ENCODE measurements at regions not wholly inside any gene's neighbourhood (a gene's known extent, or its start where the extent isn't known, plus 50 kb on each side); places are given as distances from the start of the nearest gene placed in this dataset.
"Not testable (repeated sequence)": the region's sequence is repeated elsewhere in the genome, so short reads cannot be mapped to it uniquely, and the experiment has no call there.

DNA sequence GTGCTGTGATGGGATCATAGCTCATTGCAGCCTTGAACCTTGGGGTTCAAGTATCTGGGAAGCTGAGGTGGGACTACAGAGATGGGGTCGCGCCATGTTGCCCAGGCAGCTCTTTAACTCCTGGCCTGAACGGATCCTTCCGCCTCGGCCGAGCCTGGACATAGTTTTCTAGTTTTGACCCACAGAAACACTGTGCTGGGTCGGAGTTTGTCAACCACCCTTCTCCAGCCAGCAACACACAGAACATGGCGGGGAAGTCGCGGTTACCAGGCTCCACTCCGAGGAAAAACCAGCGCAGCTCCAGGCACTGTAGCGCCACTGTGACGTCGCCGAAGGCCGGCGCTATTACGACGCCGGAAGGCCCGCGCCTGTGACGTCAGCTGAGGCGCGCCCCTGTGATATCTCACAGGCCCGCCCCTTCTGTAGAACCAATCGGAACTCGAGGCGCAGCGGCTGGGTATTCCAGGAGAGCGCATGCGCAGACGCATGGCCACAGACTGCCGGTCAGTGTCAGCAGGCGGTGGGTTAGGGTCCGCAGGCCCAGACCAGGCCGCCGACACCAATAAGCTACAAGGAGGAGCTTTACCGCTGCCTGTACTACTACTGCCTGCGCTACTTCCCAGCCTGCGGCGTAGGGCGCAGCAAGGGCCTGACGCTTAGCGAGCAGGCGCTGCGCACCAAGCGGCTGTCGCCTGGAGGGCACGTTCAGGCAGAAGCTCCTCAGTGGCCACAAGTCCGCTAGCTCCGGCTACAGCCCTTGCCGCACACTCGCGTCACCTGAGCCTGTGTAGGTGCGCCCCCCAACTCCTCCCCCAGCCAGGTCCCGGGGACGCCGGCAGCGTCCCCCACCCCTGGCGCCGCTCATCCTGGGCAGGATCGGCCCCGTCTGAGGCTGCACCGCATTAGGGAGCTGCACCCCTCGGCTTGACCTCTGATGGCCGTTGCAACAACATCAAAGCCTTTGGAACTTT is 135.2 kb upstream of the KCTD7 start:
- ChIA-PET POLR2A (no interaction called here), CTCF (interaction anchor here (0.5 to 1.8 kb wide), 10 partner anchors 9 to 133 kb away, joined by 3 to 5 read pairs (median 3); no protein-coding TSS in a partner anchor)
- Mint-ChIP-seq H3K36me3 (ENCODE audit: low read depth) (peaks cover 2% of the 10 kb centered on the region), H3K9me3 (no peaks in the 10 kb centered on the region), H3K27ac (peak overlapping the region; percentile 96), H3K4me3 (peak overlapping the region; percentile 81), H3K27me3 (no peaks in the 10 kb centered on the region), H3K4me1 (peaks cover 20% of the 10 kb centered on the region)
- peak; percentile 97 for DNase-seq

DNA sequence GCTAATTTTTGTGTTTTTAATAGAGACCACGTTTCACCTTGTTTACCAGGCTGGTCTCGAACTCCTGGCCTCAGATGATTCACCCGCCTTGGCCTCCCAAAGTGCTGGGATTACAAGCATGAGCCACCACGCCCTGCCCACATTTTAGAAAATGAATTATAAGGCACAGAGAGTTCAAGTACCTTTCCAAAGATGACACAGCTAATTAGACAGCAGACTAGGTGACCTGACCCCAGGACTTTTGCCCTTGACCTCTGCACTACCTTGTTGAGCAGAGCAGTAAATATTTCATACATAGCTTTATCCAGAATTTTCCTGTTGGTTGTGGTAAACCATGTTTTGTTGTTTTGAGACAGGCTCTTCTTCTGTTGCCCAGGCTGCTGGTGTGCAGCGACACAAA is 131.3 kb upstream of the KCTD7 start:
- CTCF ChIA-PET = no interaction called here
- Mint-ChIP-seq H3K36me3 (ENCODE audit: low read depth) (no peaks in the 10 kb centered on the region), H3K27ac (no peak overlapping the region), H3K27me3 (no peaks in the 10 kb centered on the region), H3K9me3 (no peaks in the 10 kb centered on the region), H3K4me3 (no peak overlapping the region), H3K4me1 (peaks cover 12% of the 10 kb centered on the region)
- no peak for DNase-seq
- POLR2A ChIA-PET = no interaction called here

GRCh38 chr7:66500087-66500486 is 128.6 kb upstream of the KCTD7 start:
- Mint-ChIP-seq H3K27ac (no peak overlapping the region), H3K36me3 (ENCODE audit: low read depth) (no peaks in the 10 kb centered on the region), H3K4me3 (no peak overlapping the region), H3K27me3 (no peaks in the 10 kb centered on the region), H3K4me1 (peaks cover under 1% of the 10 kb centered on the region), H3K9me3 (no peaks in the 10 kb centered on the region)
- ChIA-PET POLR2A (no interaction called here), CTCF (no interaction called here)
- no peak for DNase-seq

- POLR2A ChIA-PET = no interaction called here
These were observed 126.2 kb upstream of the KCTD7 start for GRCh38 chr7:66502230-66503035.

DNA sequence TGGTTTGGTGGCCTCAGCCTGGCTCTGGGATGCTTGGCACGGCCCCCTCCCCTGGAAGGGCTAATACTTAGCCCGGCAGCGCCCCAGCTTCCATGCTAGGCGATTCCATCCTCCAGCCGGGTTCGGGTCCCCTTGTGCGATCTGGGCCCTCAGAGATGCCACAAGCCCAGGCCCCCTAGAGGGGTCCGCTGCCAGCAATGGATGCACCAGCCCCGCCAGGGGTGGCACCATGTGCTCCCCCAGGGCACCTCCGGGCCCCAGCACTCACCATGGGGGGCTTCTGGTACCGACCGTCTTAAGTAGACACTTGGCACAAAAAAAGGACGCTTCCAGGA is 125.7 kb upstream of the KCTD7 start:
- Mint-ChIP-seq H3K27ac (no peak overlapping the region), H3K9me3 (no peaks in the 10 kb centered on the region), H3K27me3 (peaks cover 16% of the 10 kb centered on the region), H3K36me3 (ENCODE audit: low read depth) (no peaks in the 10 kb centered on the region), H3K4me3 (no peak overlapping the region), H3K4me1 (peaks cover 9% of the 10 kb centered on the region)
- ChIA-PET POLR2A (no interaction called here), CTCF (no interaction called here)
- DNase-seq = no peak

More at GRCh38 chr7:66502230-66503035, 126.2 kb upstream of the KCTD7 start:
- DNase-seq = no peak
- no peaks in the 10 kb centered on the region for H3K36me3 Mint-ChIP-seq (ENCODE audit: low read depth)
- H3K4me1 Mint-ChIP-seq = peaks cover 8% of the 10 kb centered on the region
- H3K4me3 Mint-ChIP-seq = no peak overlapping the region
- H3K27me3 Mint-ChIP-seq = peaks cover 12% of the 10 kb centered on the region
- H3K9me3 Mint-ChIP-seq = no peaks in the 10 kb centered on the region
- no peak overlapping the region for H3K27ac Mint-ChIP-seq
- CTCF ChIA-PET = interaction anchor here (0.5 to 1.0 kb wide), 2 partner anchors 9 to 771 kb away, joined by 4 read pairs; no protein-coding TSS in a partner anchor

DNA sequence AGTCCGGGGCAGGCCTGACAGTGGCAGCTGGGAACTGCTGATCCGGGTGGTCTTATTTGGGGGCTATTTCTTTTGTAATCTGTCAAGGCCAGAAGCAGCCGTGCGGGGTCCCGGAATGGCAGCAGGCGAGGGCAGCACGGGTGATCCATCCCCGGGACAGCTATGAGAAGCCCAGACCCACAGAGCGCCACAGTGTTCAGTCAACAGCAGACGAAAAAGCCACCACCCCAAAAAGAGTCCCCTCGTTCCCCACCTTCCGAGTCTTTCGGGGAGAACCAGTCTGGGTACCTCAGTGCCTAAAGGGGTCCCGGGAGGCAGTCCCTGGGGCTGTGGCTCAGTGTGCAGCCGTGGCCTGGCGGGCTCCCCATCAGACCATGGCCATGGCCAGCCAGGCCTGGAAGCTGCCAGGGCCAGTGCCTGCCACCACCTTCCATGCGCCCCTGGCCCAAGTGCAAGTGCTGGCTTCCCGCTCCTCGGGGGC is 125.1 kb upstream of the KCTD7 start:
- H3K36me3 Mint-ChIP-seq (ENCODE audit: low read depth) = no peaks in the 10 kb centered on the region
- ChIA-PET POLR2A (no interaction called here), CTCF (no interaction called here)
- no peak overlapping the region for H3K4me3 Mint-ChIP-seq
- no peaks in the 10 kb centered on the region for H3K9me3 Mint-ChIP-seq
- H3K27ac Mint-ChIP-seq = no peak overlapping the region
- H3K4me1 Mint-ChIP-seq = peaks cover 9% of the 10 kb centered on the region
- H3K27me3 Mint-ChIP-seq = peaks cover 19% of the 10 kb centered on the region
- no peak for DNase-seq

- CTCF ChIA-PET = no interaction called here
- H3K27ac Mint-ChIP-seq = no peak overlapping the region
- no peak for DNase-seq
- peaks cover 9% of the 10 kb centered on the region for H3K4me1 Mint-ChIP-seq
- H3K9me3 Mint-ChIP-seq = no peaks in the 10 kb centered on the region
- H3K4me3 Mint-ChIP-seq = no peak overlapping the region
- no peaks in the 10 kb centered on the region for H3K36me3 Mint-ChIP-seq (ENCODE audit: low read depth)
- H3K27me3 Mint-ChIP-seq = peaks cover 20% of the 10 kb centered on the region
- POLR2A ChIA-PET = no interaction called here
These were observed 124.5 kb upstream of the KCTD7 start for GRCh38 chr7:66504131-66504530.

- CTCF ChIA-PET = no interaction called here
- Mint-ChIP-seq H3K4me3 (no peak overlapping the region), H3K9me3 (no peaks in the 10 kb centered on the region)
These were observed 123.7 kb upstream of the KCTD7 start for GRCh38 chr7:66505009-66505408.

GRCh38 chr7:66505531-66506451 is 122.9 kb upstream of the KCTD7 start:
- ChIA-PET CTCF (no interaction called here), POLR2A (interaction anchor here (0.6 kb wide), 1 partner anchor 17 kb away, joined by 3 read pairs; no protein-coding TSS in a partner anchor)
- peak overlapping the region; percentile 53 for H3K4me3 Mint-ChIP-seq
- DNase-seq = peak; percentile 54
- no peaks in the 10 kb centered on the region for H3K9me3 Mint-ChIP-seq
- H3K27me3 Mint-ChIP-seq = peaks cover 20% of the 10 kb centered on the region
- no peaks in the 10 kb centered on the region for H3K36me3 Mint-ChIP-seq (ENCODE audit: low read depth)
- H3K27ac Mint-ChIP-seq = peak overlapping the region; percentile 46
- H3K4me1 Mint-ChIP-seq = peaks cover 9% of the 10 kb centered on the region

More at GRCh38 chr7:66505009-66505408, 123.7 kb upstream of the KCTD7 start:
- Mint-ChIP-seq H3K4me1 (peaks cover 9% of the 10 kb centered on the region), H3K27me3 (peaks cover 20% of the 10 kb centered on the region), H3K27ac (no peak overlapping the region), H3K36me3 (ENCODE audit: low read depth) (no peaks in the 10 kb centered on the region)
- DNase-seq = no peak
- POLR2A ChIA-PET = no interaction called here

DNA sequence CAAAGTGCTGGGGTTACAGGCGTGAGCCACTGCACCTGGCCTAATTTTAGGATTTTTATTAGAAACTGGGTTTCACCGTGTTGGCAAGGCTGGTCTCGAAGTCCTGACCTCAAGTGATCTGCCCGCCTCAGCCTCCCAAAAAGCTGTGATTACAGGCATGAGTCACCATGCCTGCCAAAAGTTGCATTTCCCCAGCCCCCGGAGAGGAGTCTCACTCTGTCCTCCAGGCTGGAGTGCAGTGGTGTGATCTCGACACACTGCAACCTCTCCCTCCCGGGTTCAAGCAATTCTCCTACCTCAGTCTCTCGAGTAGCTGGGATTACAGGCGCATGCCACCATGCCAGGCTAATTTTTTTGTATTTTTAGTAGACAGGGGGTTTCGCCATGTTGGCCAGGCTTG is 122.0 kb upstream of the KCTD7 start:
- POLR2A ChIA-PET = not testable (repeated sequence)
- CTCF ChIA-PET = interaction anchor here (1.0 kb wide), 1 partner anchor 23 kb away, joined by 5 read pairs; no protein-coding TSS in a partner anchor

GRCh38 chr7:66507764-66508296 is 120.9 kb upstream of the KCTD7 start:
- Mint-ChIP-seq H3K9me3 (no peaks in the 10 kb centered on the region), H3K4me3 (no peak overlapping the region), H3K36me3 (ENCODE audit: low read depth) (no peaks in the 10 kb centered on the region), H3K4me1 (peaks cover 9% of the 10 kb centered on the region), H3K27me3 (peaks cover 20% of the 10 kb centered on the region), H3K27ac (no peak overlapping the region)
- POLR2A ChIA-PET = no interaction called here
- no peak for DNase-seq
- CTCF ChIA-PET = interaction anchor here (0.6 to 1.0 kb wide), 2 partner anchors 24 to 682 kb away, joined by 3 to 5 read pairs; no protein-coding TSS in a partner anchor

More for the DNA sequence above, 122.0 kb upstream of the KCTD7 start:
- Mint-ChIP-seq H3K27me3 (peaks cover 20% of the 10 kb centered on the region), H3K4me3 (peak overlapping the region; percentile 53)
- not testable (repeated sequence) for H3K9me3 Mint-ChIP-seq; DNase-seq; H3K36me3 Mint-ChIP-seq (ENCODE audit: low read depth); H3K27ac Mint-ChIP-seq; H3K4me1 Mint-ChIP-seq

DNA sequence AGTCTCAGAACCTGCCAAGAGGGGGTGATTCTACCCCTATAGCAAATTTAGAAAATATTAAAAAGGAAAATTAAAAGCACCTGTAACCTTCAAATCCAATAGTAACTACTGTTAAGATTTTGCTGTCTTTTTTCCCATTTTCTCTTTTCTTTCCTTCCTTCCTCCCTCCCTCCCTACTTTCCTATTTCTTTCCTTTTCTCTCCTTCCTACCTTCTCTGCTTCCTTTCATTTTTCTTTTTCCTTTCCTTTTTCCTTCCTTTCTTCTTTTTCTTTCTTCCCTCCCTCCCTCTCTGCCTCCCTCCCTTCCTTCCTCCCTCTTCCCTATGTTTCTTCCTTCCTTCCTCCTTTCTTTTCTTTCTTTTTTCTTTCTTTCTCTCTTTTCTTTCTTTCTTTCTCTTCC is 120.2 kb upstream of the KCTD7 start:
- Mint-ChIP-seq H3K27ac (no peak overlapping the region), H3K9me3 (no peaks in the 10 kb centered on the region), H3K27me3 (peaks cover 20% of the 10 kb centered on the region), H3K4me1 (peaks cover 9% of the 10 kb centered on the region), H3K4me3 (no peak overlapping the region), H3K36me3 (ENCODE audit: low read depth) (no peaks in the 10 kb centered on the region)
- POLR2A ChIA-PET = no interaction called here
- DNase-seq = no peak
- CTCF ChIA-PET = interaction anchor here (0.6 kb wide), 1 partner anchor 682 kb away, joined by 3 read pairs; no protein-coding TSS in a partner anchor

Data from activated CD4-positive, alpha-beta T cell treated with anti-CD3 and anti-CD28 coated beads, Interleukin-2, amount 10 ng/mL, durations not matched to agents 7 days and 5 days (primary cell).